ENCODE measurements at regions not wholly inside any gene's neighbourhood (a gene's known extent, or its start where the extent isn't known, plus 50 kb on each side); places are given as distances from the start of the nearest gene placed in this dataset.

- Mint-ChIP-seq H3K4me1 (peaks cover 8% of the 10 kb centered on the region in 3 donors), H3K27ac (no peak overlapping the region), H3K27me3 (no peaks in the 10 kb centered on the region), H3K36me3 (no peaks in the 10 kb centered on the region), H3K9me3 (no peaks in the 10 kb centered on the region), H3K4me3 (no peak overlapping the region)
Observed at GRCh38 chr16:86093801-86094750, 195.1 kb downstream of the IRF8 start.

GRCh38 chr16:86095131-86095752, 196.3 kb downstream of the IRF8 start:
- H3K27ac Mint-ChIP-seq, result peak overlapping the region in 1 of 3 donors; percentile 5
- H3K4me1 Mint-ChIP-seq, result peaks cover 1 to 2% (median 2%) of the 10 kb centered on the region in 3 donors
- H3K36me3 Mint-ChIP-seq, result no peaks in the 10 kb centered on the region
- H3K27me3 Mint-ChIP-seq, result no peaks in the 10 kb centered on the region
- no peak overlapping the region for H3K4me3 Mint-ChIP-seq
- no peaks in the 10 kb centered on the region for H3K9me3 Mint-ChIP-seq

GRCh38 chr16:86095906-86096485, 197.0 kb downstream of the IRF8 start:
- Mint-ChIP-seq H3K36me3 (no peaks in the 10 kb centered on the region), H3K4me3 (no peak overlapping the region), H3K9me3 (no peaks in the 10 kb centered on the region), H3K27ac (no peak overlapping the region), H3K27me3 (no peaks in the 10 kb centered on the region), H3K4me1 (no peaks in the 10 kb centered on the region)

GRCh38 chr16:86096850-86097249, 197.9 kb downstream of the IRF8 start:
- no peaks in the 10 kb centered on the region for H3K27me3 Mint-ChIP-seq
- no peaks in the 10 kb centered on the region for H3K4me1 Mint-ChIP-seq
- no peak overlapping the region for H3K27ac Mint-ChIP-seq
- H3K9me3 Mint-ChIP-seq, result no peaks in the 10 kb centered on the region
- no peak overlapping the region for H3K4me3 Mint-ChIP-seq
- H3K36me3 Mint-ChIP-seq, result no peaks in the 10 kb centered on the region

GRCh38 chr16:86099326-86099725, 200.4 kb downstream of the IRF8 start:
- Mint-ChIP-seq H3K4me1 (no peaks in the 10 kb centered on the region), H3K4me3 (no peak overlapping the region), H3K27me3 (no peaks in the 10 kb centered on the region), H3K27ac (no peak overlapping the region), H3K36me3 (no peaks in the 10 kb centered on the region), H3K9me3 (no peaks in the 10 kb centered on the region)

GRCh38 chr16:86100205-86101136, 201.5 kb downstream of the IRF8 start:
- no peaks in the 10 kb centered on the region for H3K9me3 Mint-ChIP-seq
- H3K4me1 Mint-ChIP-seq, result no peaks in the 10 kb centered on the region
- no peaks in the 10 kb centered on the region for H3K36me3 Mint-ChIP-seq
- no peak overlapping the region for H3K4me3 Mint-ChIP-seq
- H3K27ac Mint-ChIP-seq, result no peak overlapping the region
- no peaks in the 10 kb centered on the region for H3K27me3 Mint-ChIP-seq

GRCh38 chr16:86101137-86101896, 202.4 kb downstream of the IRF8 start:
- H3K27me3 Mint-ChIP-seq, result no peaks in the 10 kb centered on the region
- no peaks in the 10 kb centered on the region for H3K9me3 Mint-ChIP-seq
- H3K27ac Mint-ChIP-seq, result no peak overlapping the region
- H3K36me3 Mint-ChIP-seq, result no peaks in the 10 kb centered on the region
- H3K4me1 Mint-ChIP-seq, result no peaks in the 10 kb centered on the region
- no peak overlapping the region for H3K4me3 Mint-ChIP-seq

GRCh38 chr16:86101897-86102157, 202.9 kb downstream of the IRF8 start:
- no peaks in the 10 kb centered on the region for H3K4me1 Mint-ChIP-seq
- H3K36me3 Mint-ChIP-seq, result no peaks in the 10 kb centered on the region
- no peak overlapping the region for H3K4me3 Mint-ChIP-seq
- no peaks in the 10 kb centered on the region for H3K9me3 Mint-ChIP-seq
- H3K27me3 Mint-ChIP-seq, result no peaks in the 10 kb centered on the region
- no peak overlapping the region for H3K27ac Mint-ChIP-seq

GRCh38 chr16:86103320-86103719, 204.4 kb downstream of the IRF8 start:
- Mint-ChIP-seq H3K36me3 (no peaks in the 10 kb centered on the region), H3K4me1 (no peaks in the 10 kb centered on the region), H3K4me3 (no peak overlapping the region), H3K27me3 (no peaks in the 10 kb centered on the region), H3K27ac (no peak overlapping the region), H3K9me3 (no peaks in the 10 kb centered on the region)

- H3K4me1 Mint-ChIP-seq, result no peaks in the 10 kb centered on the region
- H3K36me3 Mint-ChIP-seq, result no peaks in the 10 kb centered on the region
- H3K27ac Mint-ChIP-seq, result no peak overlapping the region
- H3K4me3 Mint-ChIP-seq, result no peak overlapping the region
- no peaks in the 10 kb centered on the region for H3K9me3 Mint-ChIP-seq
- no peaks in the 10 kb centered on the region for H3K27me3 Mint-ChIP-seq
Observed at GRCh38 chr16:86104537-86105048, 205.6 kb downstream of the IRF8 start.

GRCh38 chr16:86107215-86107825, 208.4 kb downstream of the IRF8 start:
- Mint-ChIP-seq H3K36me3 (no peaks in the 10 kb centered on the region), H3K27ac (no peak overlapping the region), H3K9me3 (no peaks in the 10 kb centered on the region), H3K4me1 (no peaks in the 10 kb centered on the region), H3K27me3 (peaks cover 2% of the 10 kb centered on the region), H3K4me3 (no peak overlapping the region)

GRCh38 chr16:86108062-86108461, 209.1 kb downstream of the IRF8 start:
- H3K9me3 Mint-ChIP-seq, result peaks cover 0 to 2% (median 0%) of the 10 kb centered on the region in 3 donors
- no peaks in the 10 kb centered on the region for H3K36me3 Mint-ChIP-seq
- peaks cover 7% of the 10 kb centered on the region for H3K27me3 Mint-ChIP-seq
- H3K4me1 Mint-ChIP-seq, result no peaks in the 10 kb centered on the region
- H3K4me3 Mint-ChIP-seq, result no peak overlapping the region
- H3K27ac Mint-ChIP-seq, result no peak overlapping the region

- no peak overlapping the region for H3K4me3 Mint-ChIP-seq
- peaks cover 0 to 2% (median 0%) of the 10 kb centered on the region in 3 donors for H3K9me3 Mint-ChIP-seq
- H3K27me3 Mint-ChIP-seq, result peaks cover 7% of the 10 kb centered on the region
- no peaks in the 10 kb centered on the region for H3K4me1 Mint-ChIP-seq
- H3K36me3 Mint-ChIP-seq, result peaks cover 1% of the 10 kb centered on the region
- H3K27ac Mint-ChIP-seq, result no peak overlapping the region
Observed at GRCh38 chr16:86110134-86110533, 211.2 kb downstream of the IRF8 start.

GRCh38 chr16:86110726-86111125, 211.8 kb downstream of the IRF8 start:
- Mint-ChIP-seq H3K4me3 (peak overlapping the region in 1 of 4 donors; percentile 12), H3K9me3 (peaks cover 0 to 2% (median 0%) of the 10 kb centered on the region in 3 donors), H3K27me3 (peaks cover 13% of the 10 kb centered on the region), H3K4me1 (no peaks in the 10 kb centered on the region), H3K36me3 (peaks cover 1% of the 10 kb centered on the region), H3K27ac (no peak overlapping the region)

Data from IgD-negative memory B cell (primary cell).